K562 (cell line): ENCODE measurements at regions not wholly inside any gene's neighbourhood (a gene's known extent, or its start where the extent isn't known, plus 50 kb on each side); places are given as distances from the start of the nearest gene placed in this dataset.

Experiments
- ATAC-seq: fragments of 200-7000 bp; cut with Tn5 transposase; 3 replicates; pipeline ENCODE4 v1.9.1; 2020; ENCODE audit warnings: moderate library complexity
- BruUV-seq: library from RNA; stranded (reverse); fragments of 400-500 nt; replicated peaks from 2 replicates; lab custom pipeline; 2021; lab: Mats Ljungman, UMichigan
- CTCF ChIA-PET: fragments of 300-600 bp; formaldehyde crosslinking; extraction: SDS; loops from one replicate; lab custom pipeline; 2021; ENCODE audit warnings: low intra/inter-chr PET ratio; lab: Yijun Ruan, JAX
- POLR2A ChIA-PET: fragments of 300-600, 350-650 bp; sonication (Branson Sonifier 250); formaldehyde crosslinking; extraction: SDS; loops from one replicate; lab custom pipeline; 2021; ENCODE audit warnings: antibody characterized with exemption, inconsistent platforms; lab: Yijun Ruan, JAX
- DNase-seq, 4 experiments: peaks; one replicate each; pipeline versions ENCODE4 v3.0.0 to v3.0.0-alpha.2; 2011 to 2018; ENCODE audit warnings: low spot score in 3 of 4, mixed read lengths in 3 of 4; ENCODE audit errors: extremely low read depth in 1 of 4
- FAIRE-seq: peaks from 2 replicates; lab custom pipeline; 2011; peaks lifted over from hg19 to GRCh38; lab: Jason Lieb, UNC
- H2AFZ ChIP-seq: 2 replicates; pipeline ENCODE4 v1.6.0; 2011; ENCODE audit warnings: low read depth, low read length, control low read depth, inconsistent platforms
- H3K27ac ChIP-seq: fragments of 200-600 bp; 3 replicates; pipeline ENCODE4 v1.8.0; 2011; ENCODE audit warnings: low read depth, mild to moderate bottlenecking, control low read depth, inconsistent platforms, low read length, moderate library complexity, mixed read lengths; ENCODE audit errors: extremely low read depth
- H3K27me3 ChIP-seq, 2 experiments: fragments of 300-600 bp in 1 of 2; 2 replicates in 1 of 2; 3 replicates in 1 of 2; pipeline versions ENCODE4 v1.6.0 to v1.8.0; 2011; ENCODE audit warnings: inconsistent platforms in 2 of 2, low read length in 2 of 2, mild to moderate bottlenecking in 1 of 2, mixed read lengths in 1 of 2, moderate library complexity in 1 of 2; ENCODE audit not compliant: control insufficient read depth in 2 of 2, insufficient read depth in 2 of 2
- H3K36me3 ChIP-seq: fragments of 300-600 bp; 3 replicates; pipeline ENCODE4 v1.8.0; 2011; ENCODE audit warnings: mild to moderate bottlenecking, low read length, inconsistent platforms; ENCODE audit not compliant: control insufficient read depth, insufficient read depth
- H3K4me1 ChIP-seq, 2 experiments: fragments of 200-600 bp in 1 of 2; replicated peaks in 1 of 2; 2 replicates in 1 of 2; 3 replicates in 1 of 2; pipeline versions ENCODE4 v1.5.1 to v1.8.0; 2011; ENCODE audit warnings: inconsistent platforms in 2 of 2, low read length in 2 of 2, mild to moderate bottlenecking in 1 of 2, mixed read lengths in 1 of 2, moderate library complexity in 1 of 2; ENCODE audit not compliant: control insufficient read depth in 2 of 2, insufficient read depth in 2 of 2
- H3K4me2 ChIP-seq: 2 replicates; pipeline ENCODE4 v1.6.1; 2011; ENCODE audit warnings: low read length, control low read depth, inconsistent platforms, mixed read lengths; ENCODE audit not compliant: insufficient read depth
- H3K4me3 ChIP-seq: fragments of 200-600 bp; sonication (generic), shearing (Covaris generic); 2 replicates; pipeline ENCODE4 v1.5.1; 2016; ENCODE audit warnings: control low read depth, inconsistent platforms
- H3K79me2 ChIP-seq: fragments of 200-600 bp; 3 replicates; pipeline ENCODE4 v1.8.0; 2011; ENCODE audit warnings: low read length, inconsistent platforms; ENCODE audit not compliant: control insufficient read depth, insufficient read depth
- H3K9ac ChIP-seq, 2 experiments: 2 replicates each; pipeline versions ENCODE4 v1.6.0 to v1.6.1; 2011; ENCODE audit warnings: low read depth in 2 of 2, low read length in 2 of 2, control low read depth in 1 of 2, inconsistent platforms in 1 of 2, mild to moderate bottlenecking in 1 of 2, mixed read lengths in 1 of 2; ENCODE audit not compliant: insufficient read depth in 1 of 2
- H3K9me1 ChIP-seq: one replicate; pipeline ENCODE4 v1.6.0; 2011; ENCODE audit warnings: inconsistent platforms, mild to moderate bottlenecking, low read length, moderate library complexity; ENCODE audit not compliant: control insufficient read depth, insufficient read depth
- H3K9me3 ChIP-seq: replicated peaks from 2 replicates; pipeline ENCODE4 v1.5.1; 2011; ENCODE audit warnings: low read depth, low read length, inconsistent platforms; ENCODE audit not compliant: control insufficient read depth, insufficient read depth
- H4K20me1 ChIP-seq: replicated peaks from 2 replicates; pipeline ENCODE4 v1.6.1; 2011; ENCODE audit warnings: low read length, inconsistent platforms, mixed read lengths; ENCODE audit not compliant: control insufficient read depth, insufficient read depth
- CEBPG ChIP-seq, 3 experiments: fragments of 200-800 bp in 1 of 3; sonication (Bioruptor generic) in 1 of 3; sonication (generic) in 1 of 3; formaldehyde crosslinking in 1 of 3; IDR thresholded peaks in 2 of 3; conservative IDR thresholded peaks in 1 of 3; 2 replicates each; pipeline versions ENCODE4 v1.6.1 to v1.8.0; 2016 to 2022; ENCODE audit warnings: missing compliant biosample characterization in 2 of 3, missing genetic modification characterization in 2 of 3, mild to moderate bottlenecking in 1 of 3, missing genetic modification reagents in 1 of 3
- ETV1 ChIP-seq: fragments of 450-650 bp; conservative IDR thresholded peaks from 2 replicates; pipeline ENCODE4 v1.6.1; 2016; ENCODE audit warnings: missing genetic modification characterization, control low read depth, low read depth, missing compliant biosample characterization
- FOXJ3 ChIP-seq: sonication (generic); formaldehyde crosslinking; IDR thresholded peaks from 2 replicates; pipeline ENCODE4 v1.4.0; 2020; ENCODE audit warnings: mild to moderate bottlenecking, missing genetic modification reagents
- MAFG ChIP-seq: fragments of 450-650 bp; conservative IDR thresholded peaks from 2 replicates; pipeline ENCODE4 v1.6.1; 2016; ENCODE audit warnings: missing genetic modification characterization, missing compliant biosample characterization
- NKRF ChIP-seq: fragments of 450-650 bp; IDR thresholded peaks from 2 replicates; pipeline ENCODE4 v1.6.1; 2016; ENCODE audit warnings: borderline replicate concordance
- NUFIP1 ChIP-seq: fragments of 450-650 bp; IDR thresholded peaks from 2 replicates; pipeline ENCODE4 v1.6.1; 2018; ENCODE audit not compliant: partially characterized antibody
- TRIM28 ChIP-seq: fragments of 450-650 bp; IDR thresholded peaks from 2 replicates; pipeline ENCODE4 v1.6.1; 2017
- ZFP91 ChIP-seq: sonication (generic); formaldehyde crosslinking; IDR thresholded peaks from 2 replicates; pipeline ENCODE4 v1.8.0; 2022; ENCODE audit warnings: mild to moderate bottlenecking, missing genetic modification reagents
- WGBS: fragments of 100-300 bp; shearing (Covaris generic); methylation state at CpG from one replicate; pipeline ENCODE4 v1.1.6; 2016; ENCODE audit warnings: low coverage, mixed read lengths; ENCODE audit not compliant: insufficient coverage; ENCODE audit errors: missing lambda C conversion rate; 5-methylcytosine and 5-hydroxymethylcytosine counted together
- in situ Hi-C: fragments of 300-500 bp; cut with MboI; formaldehyde crosslinking; loops from 4 replicates; pipeline ENCODE4 v1.15.0; 2018; ENCODE audit warnings: inconsistent platforms, mixed read lengths
- intact Hi-C: fragments of 100-400 bp; cut with micrococcal nuclease; formaldehyde crosslinking; loops from 2 replicates; pipeline ENCODE4 v1.14.2; 2022

GRCh38 chr17:54838651-54839421, 61.8 kb upstream of the TOM1L1 start:
- Histone ChIP-seq H4K20me1 (no peaks in the 10 kb centered on the region), H3K4me3 (no peak overlapping the region), H2AFZ (no peak overlapping the region), H3K4me1 (no peaks in the 10 kb centered on the region), H3K36me3 (no peaks in the 10 kb centered on the region), H3K9me1 (no peaks in the 10 kb centered on the region), H3K27ac (no peak overlapping the region), H3K79me2 (no peaks in the 10 kb centered on the region), H3K4me2 (no peak overlapping the region), H3K9ac (no peak overlapping the region), H3K27me3 (no peaks in the 10 kb centered on the region; a peak in 1 of 5 replicates)
- FAIRE-seq: peak; percentile 15
- intact Hi-C loops (no loop called here), in situ Hi-C loops (no loop called here)
- WGBS: 2% methylated on average over 3 of the region's 3 CpGs
- POLR2A ChIA-PET: interaction anchor here (0.6 kb wide), 1 partner anchor 65 kb away, joined by 3 read pairs; no protein-coding TSS in a partner anchor
- no peak for ATAC-seq
- no peak for DNase-seq
- TF ChIP-seq ETV1 (tag) (no peak), MAFG (tag) (no peak), NUFIP1 (no peak), TRIM28 (no peak), CEBPG (CRISPR knock-in tag; IDR thresholded peaks at IDR 0.05) (no peak), CEBPG (tag; conservative IDR thresholded peaks at IDR 0.05 in 1 of 2, IDR thresholded peaks at IDR 0.05 in 1 of 2) (peak in 1 of 2 experiments; percentile 49; a peak in 1 of 4 replicates), NKRF (no peak), FOXJ3 (CRISPR knock-in tag) (no peak), ZFP91 (CRISPR knock-in tag) (no peak)
- TF ChIP-seq, all 486 proteins: peak for 1
- H3K9me3 ChIP-seq: no peaks in the 10 kb centered on the region
- BruUV-seq: no TSS peak
- CTCF ChIA-PET: no interaction called here
